ENCODE measurements at regions not wholly inside any gene's neighbourhood (a gene's known extent, or its start where the extent isn't known, plus 50 kb on each side); places are given as distances from the start of the nearest gene placed in this dataset.

DNA sequence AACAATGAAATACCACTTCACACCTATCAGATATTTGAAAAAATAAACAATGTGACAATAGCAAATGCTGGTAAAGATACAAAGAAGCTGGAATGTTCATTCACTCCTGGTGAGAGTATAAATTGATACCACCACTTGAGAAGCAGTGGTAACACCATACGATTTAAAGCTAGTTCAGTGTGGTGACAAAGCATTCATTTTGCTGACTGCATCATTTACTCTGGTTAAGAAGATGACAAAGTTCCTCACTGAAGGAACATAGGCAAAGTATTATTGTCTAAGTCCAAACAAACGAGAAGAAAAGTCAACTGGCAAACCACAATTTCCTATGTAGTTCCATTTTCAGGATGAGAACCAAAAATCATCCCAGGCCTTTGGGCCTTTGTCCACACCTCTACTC lies 102.5 kb downstream of the GEMIN8 start:
- Mint-ChIP-seq H3K9me3 (no peaks in the 10 kb centered on the region), H3K4me1 (ENCODE audit: low read depth) (no peaks in the 10 kb centered on the region), H3K27me3 (peaks cover 5% of the 10 kb centered on the region), H3K4me3 (no peak overlapping the region), H3K36me3 (ENCODE audit: low read depth) (no peaks in the 10 kb centered on the region), H3K27ac (no peak overlapping the region)
- ChIA-PET POLR2A (no interaction called here), CTCF (no interaction called here)
- TF ChIP-seq, protein P1, sequence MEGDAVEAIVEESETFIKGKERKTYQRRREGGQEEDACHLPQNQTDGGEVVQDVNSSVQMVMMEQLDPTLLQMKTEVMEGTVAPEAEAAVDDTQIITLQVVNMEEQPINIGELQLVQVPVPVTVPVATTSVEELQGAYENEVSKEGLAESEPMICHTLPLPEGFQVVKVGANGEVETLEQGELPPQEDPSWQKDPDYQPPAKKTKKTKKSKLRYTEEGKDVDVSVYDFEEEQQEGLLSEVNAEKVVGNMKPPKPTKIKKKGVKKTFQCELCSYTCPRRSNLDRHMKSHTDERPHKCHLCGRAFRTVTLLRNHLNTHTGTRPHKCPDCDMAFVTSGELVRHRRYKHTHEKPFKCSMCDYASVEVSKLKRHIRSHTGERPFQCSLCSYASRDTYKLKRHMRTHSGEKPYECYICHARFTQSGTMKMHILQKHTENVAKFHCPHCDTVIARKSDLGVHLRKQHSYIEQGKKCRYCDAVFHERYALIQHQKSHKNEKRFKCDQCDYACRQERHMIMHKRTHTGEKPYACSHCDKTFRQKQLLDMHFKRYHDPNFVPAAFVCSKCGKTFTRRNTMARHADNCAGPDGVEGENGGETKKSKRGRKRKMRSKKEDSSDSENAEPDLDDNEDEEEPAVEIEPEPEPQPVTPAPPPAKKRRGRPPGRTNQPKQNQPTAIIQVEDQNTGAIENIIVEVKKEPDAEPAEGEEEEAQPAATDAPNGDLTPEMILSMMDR (IDR thresholded peaks at IDR 0.05), result no peak
- intact Hi-C loops (cut with micrococcal nuclease), result no loop called here
- DNase-seq, result no peak
- no peak for ATAC-seq

DNA sequence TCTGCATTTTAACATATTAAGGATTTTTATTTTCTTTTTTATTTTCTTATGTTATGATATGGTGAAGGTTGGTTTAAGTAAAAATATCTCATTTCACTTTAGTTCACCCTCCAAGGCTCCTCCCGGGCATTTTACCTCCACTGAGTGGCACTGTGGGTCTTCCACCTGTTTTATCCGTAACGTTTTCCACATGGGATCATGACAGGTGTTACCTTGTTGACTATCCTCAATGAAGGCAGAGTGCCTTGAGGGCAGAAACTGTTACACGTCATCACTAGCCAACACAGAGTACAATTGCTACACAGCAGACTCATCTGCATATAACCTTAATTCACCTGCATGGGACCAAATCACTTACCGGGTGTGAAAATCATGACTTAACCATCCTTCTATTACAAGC lies 105.8 kb downstream of the GEMIN8 start:
- Mint-ChIP-seq H3K36me3 (ENCODE audit: low read depth) (no peaks in the 10 kb centered on the region), H3K4me1 (ENCODE audit: low read depth) (no peaks in the 10 kb centered on the region), H3K27ac (no peak overlapping the region), H3K27me3 (peaks cover 1% of the 10 kb centered on the region), H3K4me3 (no peak overlapping the region), H3K9me3 (no peaks in the 10 kb centered on the region)
- intact Hi-C loops (cut with micrococcal nuclease), result no loop called here
- TF ChIP-seq, protein P1 (IDR thresholded peaks at IDR 0.05), result no peak
- no peak for DNase-seq
- no peak for ATAC-seq
- POLR2A ChIA-PET, result no interaction called here
- CTCF ChIA-PET, result no interaction called here

DNA sequence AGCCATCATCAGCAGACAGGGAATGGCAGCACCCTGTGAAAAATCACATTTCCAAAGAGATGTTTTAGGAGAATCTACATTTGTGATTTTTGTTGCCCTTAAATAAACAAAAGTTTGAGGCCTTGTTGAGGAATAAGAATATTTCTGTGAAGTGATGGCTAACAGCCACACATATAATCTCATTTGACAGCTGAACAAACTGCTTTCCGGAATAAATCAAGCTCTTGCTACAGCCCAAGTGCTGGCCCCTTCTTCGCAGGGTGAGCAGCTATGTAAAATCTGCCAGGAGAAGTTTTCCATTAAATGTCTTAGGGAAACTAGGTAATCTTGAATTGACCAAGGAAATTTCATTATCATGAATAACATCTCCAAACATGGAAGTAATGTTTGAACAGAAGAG lies 106.4 kb upstream of the GPM6B start:
- Mint-ChIP-seq H3K27me3 (no peaks in the 10 kb centered on the region), H3K4me3 (no peak overlapping the region), H3K4me1 (ENCODE audit: low read depth) (no peaks in the 10 kb centered on the region), H3K27ac (no peak overlapping the region), H3K9me3 (no peaks in the 10 kb centered on the region), H3K36me3 (ENCODE audit: low read depth) (no peaks in the 10 kb centered on the region)
- DNase-seq (no peak), ATAC-seq (no peak)
- TF ChIP-seq, protein P1 (IDR thresholded peaks at IDR 0.05), result no peak
- ChIA-PET CTCF (no interaction called here), POLR2A (no interaction called here)
- intact Hi-C loops (cut with micrococcal nuclease), result no loop called here

DNA sequence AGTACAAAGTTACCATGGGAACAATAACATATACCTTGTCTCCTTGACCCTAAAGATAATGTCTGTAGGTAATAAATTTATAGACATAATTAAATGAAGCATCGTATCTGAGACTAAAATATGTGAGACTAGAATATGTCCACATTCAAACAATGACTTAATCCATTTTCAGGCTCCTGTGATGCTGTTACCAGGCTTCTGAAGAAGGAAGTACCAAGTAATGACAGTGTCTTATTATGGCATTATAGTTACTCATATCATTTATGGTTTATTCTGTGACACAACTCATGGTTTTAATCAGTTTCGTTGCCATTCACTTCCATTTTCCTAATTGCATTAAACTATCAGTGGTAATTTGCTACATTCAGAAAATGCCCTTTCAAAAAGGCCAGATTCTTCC lies 100.6 kb upstream of the GPM6B start:
- Mint-ChIP-seq H3K4me1 (ENCODE audit: low read depth) (no peaks in the 10 kb centered on the region), H3K36me3 (ENCODE audit: low read depth) (no peaks in the 10 kb centered on the region), H3K4me3 (no peak overlapping the region), H3K9me3 (no peaks in the 10 kb centered on the region), H3K27ac (no peak overlapping the region), H3K27me3 (no peaks in the 10 kb centered on the region)
- no peak for DNase-seq
- ChIA-PET POLR2A (no interaction called here), CTCF (no interaction called here)
- intact Hi-C loops (cut with micrococcal nuclease), result no loop called here
- TF ChIP-seq, protein P1 (IDR thresholded peaks at IDR 0.05), result no peak
- ATAC-seq, result no peak

DNA sequence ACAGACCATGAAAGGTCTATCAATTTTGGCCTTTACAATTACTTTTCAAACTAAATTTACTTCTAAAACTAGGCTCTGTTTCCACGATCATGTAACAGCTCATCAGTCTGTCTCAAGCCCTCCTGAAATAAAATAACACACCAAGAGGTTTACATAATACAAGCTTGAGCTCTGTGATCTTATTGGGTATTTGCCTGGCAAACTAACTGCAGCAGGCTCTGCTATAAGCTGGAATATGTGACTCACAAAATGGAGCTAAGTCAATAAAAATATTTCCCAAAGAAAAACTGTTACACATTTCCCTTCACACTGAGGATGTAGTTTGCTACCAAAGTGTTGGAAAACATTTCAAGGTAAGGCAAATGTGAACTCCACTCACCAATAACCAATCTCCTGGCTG lies 94.7 kb upstream of the GPM6B start:
- CTCF ChIA-PET, result no interaction called here
- Mint-ChIP-seq H3K4me1 (ENCODE audit: low read depth) (no peaks in the 10 kb centered on the region), H3K4me3 (no peak overlapping the region), H3K27ac (no peak overlapping the region), H3K36me3 (ENCODE audit: low read depth) (no peaks in the 10 kb centered on the region), H3K9me3 (no peaks in the 10 kb centered on the region), H3K27me3 (no peaks in the 10 kb centered on the region)
- TF ChIP-seq, protein P1 (IDR thresholded peaks at IDR 0.05), result no peak
- ATAC-seq (no peak), DNase-seq (no peak)
- POLR2A ChIA-PET, result no interaction called here
- intact Hi-C loops (cut with micrococcal nuclease), result no loop called here

All from activated CD8-positive, alpha-beta T cell treated with anti-CD3 and anti-CD28 coated beads for 36 hours (primary cell).